DND-41 (cell line): ENCODE measurements at regions not wholly inside any gene's neighbourhood (a gene's known extent, or its start where the extent isn't known, plus 50 kb on each side); places are given as distances from the start of the nearest gene placed in this dataset.

Experiments
- EZH2 ChIP-seq: IDR thresholded peaks from 3 replicates; pipeline ENCODE4 v1.6.1; 2012; ENCODE audit warnings: borderline replicate concordance, low read depth, mild to moderate bottlenecking, moderate library complexity, low read length, inconsistent platforms; ENCODE audit not compliant: severe bottlenecking
- TF ChIP-seq, protein P1 (sequence below): IDR thresholded peaks from 2 replicates; pipeline ENCODE4 v1.5.1; 2012; ENCODE audit warnings: borderline replicate concordance, low read length, moderate library complexity, mild to moderate bottlenecking; ENCODE audit not compliant: poor library complexity, severe bottlenecking; ENCODE audit errors: extremely low read depth

- no peak for TF ChIP-seq EZH2
- TF ChIP-seq, protein P1, sequence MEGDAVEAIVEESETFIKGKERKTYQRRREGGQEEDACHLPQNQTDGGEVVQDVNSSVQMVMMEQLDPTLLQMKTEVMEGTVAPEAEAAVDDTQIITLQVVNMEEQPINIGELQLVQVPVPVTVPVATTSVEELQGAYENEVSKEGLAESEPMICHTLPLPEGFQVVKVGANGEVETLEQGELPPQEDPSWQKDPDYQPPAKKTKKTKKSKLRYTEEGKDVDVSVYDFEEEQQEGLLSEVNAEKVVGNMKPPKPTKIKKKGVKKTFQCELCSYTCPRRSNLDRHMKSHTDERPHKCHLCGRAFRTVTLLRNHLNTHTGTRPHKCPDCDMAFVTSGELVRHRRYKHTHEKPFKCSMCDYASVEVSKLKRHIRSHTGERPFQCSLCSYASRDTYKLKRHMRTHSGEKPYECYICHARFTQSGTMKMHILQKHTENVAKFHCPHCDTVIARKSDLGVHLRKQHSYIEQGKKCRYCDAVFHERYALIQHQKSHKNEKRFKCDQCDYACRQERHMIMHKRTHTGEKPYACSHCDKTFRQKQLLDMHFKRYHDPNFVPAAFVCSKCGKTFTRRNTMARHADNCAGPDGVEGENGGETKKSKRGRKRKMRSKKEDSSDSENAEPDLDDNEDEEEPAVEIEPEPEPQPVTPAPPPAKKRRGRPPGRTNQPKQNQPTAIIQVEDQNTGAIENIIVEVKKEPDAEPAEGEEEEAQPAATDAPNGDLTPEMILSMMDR = no peak
Measured at GRCh38 chr5:44199408-44199807, 189.8 kb downstream of the FGF10 start.
